GM18517 (cell line): ENCODE measurements at regions not wholly inside any gene's neighbourhood (a gene's known extent, or its start where the extent isn't known, plus 50 kb on each side); places are given as distances from the start of the nearest gene placed in this dataset.

Experiments used
- ATAC-seq: cut with Tn5 transposase; IDR thresholded peaks from one replicate; pipeline ENCODE4 v1.9.1; 2021; ENCODE audit warnings: mild to moderate bottlenecking, moderate library complexity; ENCODE audit not compliant: unreplicated experiment

GRCh38 chr7:24178811-24179570 is 105.0 kb upstream of the NPY start:
- no peak for ATAC-seq

- no peak for ATAC-seq
These were observed 92.6 kb upstream of the NPY start for GRCh38 chr7:24191362-24191761.

GRCh38 chr7:24192053-24192452 is 91.9 kb upstream of the NPY start:
- no peak for ATAC-seq

- ATAC-seq, result no peak
These were observed 91.3 kb upstream of the NPY start for GRCh38 chr7:24192691-24193090.

GRCh38 chr7:24197852-24198251 is 86.1 kb upstream of the NPY start:
- no peak for ATAC-seq

GRCh38 chr7:24199978-24200377 is 84.0 kb upstream of the NPY start:
- ATAC-seq, result no peak

- ATAC-seq, result no peak
These were observed 83.5 kb upstream of the NPY start for GRCh38 chr7:24200407-24200966.

DNA sequence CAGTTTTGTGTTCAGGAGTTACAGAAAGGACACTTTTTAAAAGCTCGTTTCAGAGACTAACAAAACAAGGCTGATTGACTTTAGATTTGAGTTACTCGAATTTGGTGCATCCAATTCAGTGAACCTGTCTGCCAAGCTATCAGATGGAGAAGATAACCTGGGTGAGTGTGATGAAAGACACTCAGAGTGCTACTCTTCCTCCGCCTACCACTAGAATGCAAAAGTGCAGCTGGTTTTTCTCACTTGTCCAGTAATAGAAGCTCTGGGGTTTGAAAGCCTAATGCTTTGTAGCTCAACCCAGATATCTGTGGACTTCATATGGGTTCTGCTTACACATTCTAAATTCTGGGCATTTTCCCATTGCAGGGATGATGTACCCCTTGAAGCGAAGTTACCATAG is 82.8 kb upstream of the NPY start:
- ATAC-seq, result no peak

GRCh38 chr7:24212073-24212472 is 71.9 kb upstream of the NPY start:
- ATAC-seq, result no peak

GRCh38 chr7:24213311-24213710 is 70.7 kb upstream of the NPY start:
- ATAC-seq, result no peak

DNA sequence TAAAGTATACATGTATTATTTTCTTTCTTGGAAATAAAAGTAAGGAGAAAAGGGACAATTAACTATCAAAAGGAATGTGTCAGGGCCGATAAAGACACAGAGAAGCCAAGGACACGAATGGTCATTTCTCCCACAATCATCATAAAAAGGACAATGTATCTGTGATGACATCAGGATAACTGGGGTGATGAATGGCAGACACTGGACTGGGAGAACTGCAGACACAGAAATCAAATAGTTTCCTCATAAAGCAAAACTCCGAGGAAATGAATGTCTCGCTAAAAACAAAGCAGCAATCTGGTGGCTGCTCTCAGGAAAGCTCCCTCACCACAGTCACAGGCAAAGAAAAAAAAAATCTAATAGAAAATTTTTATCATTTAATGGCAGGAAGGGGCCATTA is 69.3 kb upstream of the NPY start:
- no peak for ATAC-seq

GRCh38 chr7:24216576-24217125 is 67.3 kb upstream of the NPY start:
- no peak for ATAC-seq

DNA sequence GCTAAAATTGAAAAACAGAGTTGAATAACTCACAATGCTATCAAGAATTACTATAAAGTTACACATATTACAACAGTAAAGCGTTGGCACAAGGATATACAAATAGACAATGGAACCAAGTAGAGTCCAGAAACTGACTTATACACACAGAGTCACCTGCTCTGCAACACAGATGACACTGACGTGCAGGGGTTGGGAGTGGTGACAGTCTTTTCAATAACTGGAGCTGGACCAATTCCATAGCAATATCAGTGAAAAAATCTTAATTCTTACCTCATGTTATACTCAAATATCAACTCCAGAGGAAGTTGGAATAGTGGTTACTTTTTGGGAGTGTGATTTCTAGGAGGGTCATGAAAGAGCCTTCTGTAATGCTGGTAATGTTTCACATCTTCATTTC is 62.5 kb upstream of the NPY start:
- no peak for ATAC-seq

- peak; percentile 39 for ATAC-seq
These were observed 56.9 kb upstream of the NPY start for GRCh38 chr7:24227068-24227467.

DNA sequence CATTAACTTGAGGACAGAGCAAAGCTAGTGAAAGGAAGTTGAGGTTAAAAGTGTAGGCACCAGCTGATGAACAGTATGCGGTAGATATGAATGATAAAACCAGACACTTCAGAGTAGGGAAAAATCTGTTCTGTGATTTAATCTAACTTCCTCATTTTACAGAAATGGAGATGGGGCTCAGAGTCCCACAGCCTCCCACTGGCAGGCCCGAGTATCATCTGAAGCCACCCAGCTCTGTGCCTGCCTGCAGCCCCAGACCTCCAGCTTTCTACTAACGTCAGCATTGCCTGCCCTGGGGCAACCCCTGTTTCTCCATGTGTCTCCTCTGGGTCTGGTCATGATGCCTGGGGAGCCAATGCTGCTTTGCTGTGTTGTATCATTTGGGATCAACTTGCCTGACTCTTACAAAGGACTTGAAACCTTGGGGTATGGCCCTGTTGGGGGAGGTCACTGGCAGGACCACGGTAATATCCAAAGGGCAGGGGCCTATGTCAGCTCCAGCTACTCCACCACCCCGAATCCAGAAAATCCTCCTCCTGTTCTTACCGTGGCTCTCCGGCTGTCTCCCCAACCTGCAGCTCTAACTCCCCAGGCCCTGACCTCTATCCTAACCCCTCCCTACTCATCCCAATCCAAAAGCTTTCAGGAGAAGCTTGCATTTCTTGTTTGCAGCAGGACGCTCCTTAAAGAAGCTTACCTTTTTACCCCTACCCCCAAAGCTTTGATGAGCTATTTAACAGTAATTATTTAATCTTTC is 56.2 kb upstream of the NPY start:
- ATAC-seq, result peak; percentile 93

DNA sequence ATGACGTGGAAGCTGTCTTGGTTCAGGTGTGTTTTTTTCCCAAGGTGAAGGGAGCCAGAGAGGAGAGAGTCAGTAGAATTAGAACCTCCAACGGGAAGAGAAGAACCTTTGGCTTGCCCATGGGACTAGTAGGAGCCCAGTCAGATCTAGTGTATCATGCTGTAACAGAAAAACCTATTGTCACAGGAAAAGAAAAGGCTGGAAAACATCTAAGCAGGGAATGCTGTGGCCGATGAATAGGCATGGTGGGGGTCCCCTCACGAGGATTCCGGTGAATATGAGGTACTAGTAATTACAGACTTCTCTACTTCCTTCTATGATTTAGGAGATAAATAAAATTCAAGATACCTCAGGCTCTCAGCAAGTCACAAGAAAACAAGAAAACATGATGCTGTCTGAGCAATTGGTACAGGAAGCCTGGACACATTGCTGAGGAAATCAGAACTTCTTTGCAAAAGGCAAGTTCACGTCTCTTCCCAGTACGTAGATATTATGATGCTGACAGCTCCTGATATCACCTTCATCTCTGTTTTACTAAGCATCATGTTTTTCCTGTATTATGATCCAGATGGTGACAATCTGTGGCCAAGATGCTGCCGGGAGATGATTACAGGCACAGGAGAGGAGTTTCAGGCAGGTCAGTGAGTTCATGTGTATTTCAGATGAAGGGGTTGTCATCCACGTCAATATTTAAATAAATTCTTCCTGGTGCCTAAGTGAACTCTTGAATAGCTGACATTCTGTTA is 54.3 kb upstream of the NPY start:
- no peak for ATAC-seq

DNA sequence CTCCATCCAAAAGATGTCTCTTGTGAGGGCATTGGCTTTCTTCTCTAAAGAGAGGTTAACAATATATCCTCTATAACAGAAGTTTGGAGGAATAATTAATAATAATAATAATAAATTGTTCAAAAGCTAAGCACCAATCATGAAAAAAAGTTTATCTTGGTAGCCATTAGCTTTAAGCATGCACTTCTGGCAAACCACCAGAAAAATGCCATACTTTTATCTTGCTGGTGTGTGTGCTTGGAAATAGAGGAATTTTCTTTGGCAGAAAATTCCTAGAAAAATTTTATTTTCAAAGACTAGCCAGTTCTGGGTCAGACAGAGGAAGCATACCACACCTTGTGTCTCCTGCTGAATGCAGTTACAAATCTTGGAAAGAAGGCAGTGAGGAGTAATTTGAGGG is 52.5 kb upstream of the NPY start:
- ATAC-seq, result no peak

- ATAC-seq, result no peak
These were observed 50.6 kb upstream of the NPY start for GRCh38 chr7:24233386-24233785.
